ENCODE measurements at regions not wholly inside any gene's neighbourhood (a gene's known extent, or its start where the extent isn't known, plus 50 kb on each side); places are given as distances from the start of the nearest gene placed in this dataset.
"Not testable (repeated sequence)": the region's sequence is repeated elsewhere in the genome, so short reads cannot be mapped to it uniquely, and the experiment has no call there.

DNA sequence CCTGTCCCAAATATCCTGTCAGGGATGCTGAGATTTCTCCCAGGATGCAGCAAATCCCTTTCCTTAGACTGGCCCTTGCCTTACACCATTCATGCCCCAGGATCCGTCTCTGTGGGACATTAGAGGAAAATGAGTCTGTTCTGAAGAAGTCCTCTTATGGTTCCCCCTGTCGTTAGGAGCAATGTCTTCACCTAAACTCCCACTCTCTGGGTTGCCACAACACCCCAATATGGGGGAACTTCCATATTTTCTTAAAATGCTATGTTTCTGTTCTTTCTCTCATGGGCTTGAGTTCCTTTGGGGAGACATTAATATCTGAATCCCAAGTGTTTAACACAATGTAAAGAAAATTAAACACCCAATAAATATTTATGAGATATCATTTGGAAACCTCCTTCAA is 138.5 kb downstream of the PPIAL4G start:
- TF ChIP-seq, protein P1, sequence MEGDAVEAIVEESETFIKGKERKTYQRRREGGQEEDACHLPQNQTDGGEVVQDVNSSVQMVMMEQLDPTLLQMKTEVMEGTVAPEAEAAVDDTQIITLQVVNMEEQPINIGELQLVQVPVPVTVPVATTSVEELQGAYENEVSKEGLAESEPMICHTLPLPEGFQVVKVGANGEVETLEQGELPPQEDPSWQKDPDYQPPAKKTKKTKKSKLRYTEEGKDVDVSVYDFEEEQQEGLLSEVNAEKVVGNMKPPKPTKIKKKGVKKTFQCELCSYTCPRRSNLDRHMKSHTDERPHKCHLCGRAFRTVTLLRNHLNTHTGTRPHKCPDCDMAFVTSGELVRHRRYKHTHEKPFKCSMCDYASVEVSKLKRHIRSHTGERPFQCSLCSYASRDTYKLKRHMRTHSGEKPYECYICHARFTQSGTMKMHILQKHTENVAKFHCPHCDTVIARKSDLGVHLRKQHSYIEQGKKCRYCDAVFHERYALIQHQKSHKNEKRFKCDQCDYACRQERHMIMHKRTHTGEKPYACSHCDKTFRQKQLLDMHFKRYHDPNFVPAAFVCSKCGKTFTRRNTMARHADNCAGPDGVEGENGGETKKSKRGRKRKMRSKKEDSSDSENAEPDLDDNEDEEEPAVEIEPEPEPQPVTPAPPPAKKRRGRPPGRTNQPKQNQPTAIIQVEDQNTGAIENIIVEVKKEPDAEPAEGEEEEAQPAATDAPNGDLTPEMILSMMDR (IDR thresholded peaks at IDR 0.05; ENCODE audit: low read length) = not testable (repeated sequence)
- not testable (repeated sequence) for TF ChIP-seq EZH2 (IDR thresholded peaks at IDR 0.05; ENCODE audit: borderline replicate concordance, low read length)
